ENCODE measurements at regions not wholly inside any gene's neighbourhood (a gene's known extent, or its start where the extent isn't known, plus 50 kb on each side); places are given as distances from the start of the nearest gene placed in this dataset.

- no TSS peak for BruUV-seq (replicated peaks)
- H3K36me3 ChIP-seq (replicated peaks in 1 of 2; ENCODE audit: control insufficient read depth in 1 of 2, insufficient read depth in 2 of 2, low read length in 2 of 2), result no peaks in the 10 kb centered on the region
- ChIA-PET CTCF (ENCODE audit: low intra/inter-chr PET ratio, low total read pairs) (no interaction called here), POLR2A (no interaction called here)
- no peak overlapping the region for H3K9ac ChIP-seq (ENCODE audit: insufficient read depth, low read depth, low read length)
- no peak for TF ChIP-seq RFXAP (CRISPR knock-in tag; IDR thresholded peaks at IDR 0.05; ENCODE audit: borderline replicate concordance)
- TF ChIP-seq MAZ (IDR thresholded peaks at IDR 0.05; ENCODE audit: borderline replicate concordance, low read depth, low read length), result no peak
- TF ChIP-seq MAZ (CRISPR knock-in tag; IDR thresholded peaks at IDR 0.05; ENCODE audit: low read depth), result no peak
- TF ChIP-seq THYN1 (CRISPR knock-in tag; IDR thresholded peaks at IDR 0.05; ENCODE audit: borderline replicate concordance, low read depth), result no peak
- TF ChIP-seq TAF15 (IDR thresholded peaks at IDR 0.05; ENCODE audit: low read depth, low read length, poor library complexity, severe bottlenecking), result no peak
- no peak for TF ChIP-seq ZNF549 (CRISPR knock-in tag; IDR thresholded peaks at IDR 0.05)
- TF ChIP-seq POLR2A (IDR thresholded peaks at IDR 0.05; ENCODE audit: insufficient read depth in 1 of 2, low read depth in 2 of 2, low read length in 2 of 2), result no peak
- no peak for TF ChIP-seq TAF1 (CRISPR knock-in tag; IDR thresholded peaks at IDR 0.05)
- TF ChIP-seq HNRNPK (IDR thresholded peaks at IDR 0.05; ENCODE audit: low read depth, low read length, poor library complexity, severe bottlenecking), result no peak
- TF ChIP-seq GMEB2 (CRISPR knock-in tag; IDR thresholded peaks at IDR 0.05; ENCODE audit: low read depth), result no peak
- TF ChIP-seq TFAP4 (IDR thresholded peaks at IDR 0.05; ENCODE audit: borderline replicate concordance, low read depth), result no peak
- TF ChIP-seq FIP1L1 (IDR thresholded peaks at IDR 0.05; ENCODE audit: borderline replicate concordance, insufficient read depth, low read depth, low read length), result no peak
- no peaks in the 10 kb centered on the region for H3K27me3 ChIP-seq (ENCODE audit: control insufficient read depth in 1 of 2, insufficient read depth in 2 of 2, low read length in 2 of 2)
- ATAC-seq, result no peak
- H2AFZ ChIP-seq (ENCODE audit: low read length), result no peak overlapping the region
- WGBS (ENCODE audit: low lambda C conversion rate), result 6% methylated on average over 1 of the region's 1 CpG
- no peak overlapping the region for H3K4me2 ChIP-seq (ENCODE audit: low read depth, low read length)
- in situ Hi-C loops (cut with HindIII; ENCODE audit: extremely low pct_ligation_motif_present, low pct_unique_long_range_greater_than_20kb), result no loop called here
- no peak overlapping the region for H3K4me3 ChIP-seq (replicated peaks in 1 of 3; ENCODE audit: insufficient read depth in 1 of 3, low read depth in 2 of 3, low read length in 3 of 3)
- H3K27ac ChIP-seq (ENCODE audit: extremely low read length, insufficient read depth, low read length), result no peak overlapping the region
- peaks cover 8% of the 10 kb centered on the region; the same call in 1 of the 2 replicates for H3K4me1 ChIP-seq (ENCODE audit: insufficient read depth, low read length)
- no peaks in the 10 kb centered on the region for H3K79me2 ChIP-seq (ENCODE audit: insufficient read depth, low read length)
- DNase-seq (ENCODE audit: low spot score), result peak; percentile 9
- intact Hi-C loops (cut with micrococcal nuclease; ENCODE audit: unreplicated experiment), result no loop called here
- no peak for FAIRE-seq
- H4K20me1 ChIP-seq (ENCODE audit: insufficient read depth, low read length), result no peaks in the 10 kb centered on the region
- H3K9me3 ChIP-seq (ENCODE audit: low read length), result no peaks in the 10 kb centered on the region
Measured at GRCh38 chr13:78709028-78709427, 50.1 kb upstream of the OBI1 start.
